ENCODE measurements at regions not wholly inside any gene's neighbourhood (a gene's known extent, or its start where the extent isn't known, plus 50 kb on each side); places are given as distances from the start of the nearest gene placed in this dataset.

DNA sequence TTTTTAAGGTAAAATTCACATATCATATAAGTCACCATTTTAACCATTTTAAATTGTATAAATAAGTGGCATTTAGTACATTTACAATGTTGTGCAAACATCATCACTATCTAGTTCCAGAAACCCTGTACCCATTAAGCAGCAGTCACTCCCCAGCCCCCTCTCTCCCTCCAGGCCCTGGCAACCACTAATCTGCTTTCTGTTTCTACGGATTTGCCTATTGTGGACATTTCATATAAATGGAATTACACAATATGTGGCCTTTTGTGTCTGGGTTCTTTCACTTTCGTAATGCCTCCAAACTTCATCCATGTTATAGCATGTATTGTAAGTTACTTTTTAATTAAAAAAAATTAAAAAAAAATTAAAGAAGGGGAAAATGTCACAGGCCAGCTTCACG lies 58.0 kb upstream of the RAB3GAP2 start:
- TF ChIP-seq CTCF (IDR thresholded peaks at IDR 0.05) (no peak), POLR2A (IDR thresholded peaks at IDR 0.05) (no peak)

Measured in upper lobe of left lung (tissue), 4 donors.